WTC11 (cell line): ENCODE measurements at regions not wholly inside any gene's neighbourhood (a gene's known extent, or its start where the extent isn't known, plus 50 kb on each side); places are given as distances from the start of the nearest gene placed in this dataset.

Experiments
- ATAC-seq: fragments of 200-7000 bp; cut with Tn5 transposase; 2 replicates; pipeline ENCODE4 v1.10.0; 2021; ENCODE audit warnings: mild to moderate bottlenecking, moderate library complexity
- CTCF ChIA-PET: fragments of 300-600 bp; sonication (Branson Sonifier 250); formaldehyde crosslinking; loops from one replicate; lab custom pipeline; 2021; ENCODE audit warnings: antibody characterized with exemption; lab: Charles Lee
- POLR2A ChIA-PET: fragments of 350-600 bp; sonication (Branson Sonifier 250); formaldehyde crosslinking; loops from one replicate; lab custom pipeline; 2021; ENCODE audit warnings: antibody characterized with exemption; lab: Charles Lee
- DNase-seq: peaks from one replicate; pipeline ENCODE4 v3.0.0; 2021; ENCODE audit warnings: low spot score
- H3K27ac Mint-ChIP-seq: 2 replicates; pipeline ENCODE4 v1.8.0; 2021; ENCODE audit warnings: mixed read lengths
- H3K27me3 Mint-ChIP-seq: 2 replicates; pipeline ENCODE4 v1.8.0; 2021; ENCODE audit warnings: low read depth, mild to moderate bottlenecking, moderate library complexity, mixed read lengths
- H3K36me3 Mint-ChIP-seq: 2 replicates; pipeline ENCODE4 v1.8.0; 2021; ENCODE audit warnings: mixed read lengths
- H3K4me1 Mint-ChIP-seq: 2 replicates; pipeline ENCODE4 v1.8.0; 2022; ENCODE audit warnings: mixed read lengths
- H3K4me3 Mint-ChIP-seq: 2 replicates; pipeline ENCODE4 v1.8.0; 2021; ENCODE audit warnings: mild to moderate bottlenecking, moderate library complexity, mixed read lengths
- H3K9me3 Mint-ChIP-seq: 2 replicates; pipeline ENCODE4 v1.8.0; 2021; ENCODE audit warnings: mixed read lengths
- CBFB ChIP-seq: sonication (generic); formaldehyde crosslinking; IDR thresholded peaks from 2 replicates; pipeline ENCODE4 v1.8.1; 2022; ENCODE audit warnings: mild to moderate bottlenecking, low read depth, missing genetic modification reagents
- EMX1 ChIP-seq: fragments of 250-450 bp; sonication (Bioruptor Pico); IDR thresholded peaks from 2 replicates; pipeline ENCODE4 v1.8.0; 2021; ENCODE audit warnings: mild to moderate bottlenecking
- FOXP1 ChIP-seq: sonication (generic); formaldehyde crosslinking; IDR thresholded peaks from 2 replicates; pipeline ENCODE4 v1.8.0; 2022; ENCODE audit warnings: missing genetic modification reagents, mild to moderate bottlenecking, moderate library complexity, borderline replicate concordance
- GRHL2 ChIP-seq: fragments of 250-450 bp; sonication (Bioruptor Pico); IDR thresholded peaks from 2 replicates; pipeline ENCODE4 v1.8.0; 2022; ENCODE audit warnings: mild to moderate bottlenecking, moderate library complexity; ENCODE audit not compliant: insufficient replicate concordance, severe bottlenecking
- HMGA2 ChIP-seq: fragments of 250-450 bp; sonication (Bioruptor Pico); IDR thresholded peaks from 2 replicates; pipeline ENCODE4 v1.4.0; 2021; ENCODE audit warnings: mild to moderate bottlenecking, moderate library complexity
- NR2C2 ChIP-seq: sonication (generic); formaldehyde crosslinking; IDR thresholded peaks from 2 replicates; pipeline ENCODE4 v1.8.0; 2022; ENCODE audit warnings: mild to moderate bottlenecking, missing genetic modification reagents
- PREB ChIP-seq: sonication (generic); formaldehyde crosslinking; IDR thresholded peaks from 2 replicates; pipeline ENCODE4 v1.8.1; 2022; ENCODE audit warnings: mild to moderate bottlenecking, missing genetic modification reagents, moderate library complexity, borderline replicate concordance
- RELA ChIP-seq: sonication (generic); formaldehyde crosslinking; IDR thresholded peaks from 2 replicates; pipeline ENCODE4 v1.8.1; 2022; ENCODE audit warnings: missing genetic modification reagents, mild to moderate bottlenecking, borderline replicate concordance
- STAT6 ChIP-seq: sonication (generic); formaldehyde crosslinking; conservative IDR thresholded peaks from 2 replicates; pipeline ENCODE4 v1.8.1; 2023; ENCODE audit warnings: mild to moderate bottlenecking, low read depth, missing genetic modification reagents, moderate library complexity
- TEAD1 ChIP-seq: sonication (generic); formaldehyde crosslinking; IDR thresholded peaks from 2 replicates; pipeline ENCODE4 v1.8.0; 2022; ENCODE audit warnings: mild to moderate bottlenecking, missing genetic modification reagents
- ZBTB21 ChIP-seq: sonication (generic); formaldehyde crosslinking; IDR thresholded peaks from 2 replicates; pipeline ENCODE4 v1.8.1; 2023; ENCODE audit warnings: mild to moderate bottlenecking, missing genetic modification reagents, borderline replicate concordance
- ZNF281 ChIP-seq: sonication (generic); formaldehyde crosslinking; IDR thresholded peaks from 2 replicates; pipeline ENCODE4 v1.8.0; 2023; ENCODE audit warnings: mild to moderate bottlenecking, missing genetic modification reagents
- ZNF317 ChIP-seq: sonication (generic); formaldehyde crosslinking; IDR thresholded peaks from 2 replicates; pipeline ENCODE4 v1.8.1; 2023; ENCODE audit warnings: low read depth, mild to moderate bottlenecking, moderate library complexity, missing genetic modification reagents, borderline replicate concordance
- TF ChIP-seq, protein P1 (sequence below): sonication (generic); formaldehyde crosslinking; IDR thresholded peaks from 2 replicates; pipeline ENCODE4 v1.8.0; 2022; ENCODE audit warnings: missing genetic modification reagents
- TF ChIP-seq, protein P2 (sequence below): fragments of 250-450 bp; sonication (Bioruptor Pico); IDR thresholded peaks from 2 replicates; pipeline ENCODE4 v1.8.0; 2021; ENCODE audit warnings: mild to moderate bottlenecking
- TF ChIP-seq, protein P3 (sequence below): sonication (generic); formaldehyde crosslinking; IDR thresholded peaks from 2 replicates; pipeline ENCODE4 v1.8.1; 2023; ENCODE audit warnings: mild to moderate bottlenecking, moderate library complexity, missing genetic modification reagents

GRCh38 chr5:39702928-39703327 is 278.1 kb upstream of the DAB2 start (continued):
- no peak for TF ChIP-seq PREB (CRISPR knock-in tag)

GRCh38 chr5:39700523-39700922 is 275.7 kb upstream of the DAB2 start:
- H3K36me3 Mint-ChIP-seq: no peaks in the 10 kb centered on the region
- ChIA-PET CTCF (no interaction called here), POLR2A (no interaction called here)

More at GRCh38 chr5:39700523-39700922, 275.7 kb upstream of the DAB2 start:
- Mint-ChIP-seq H3K4me1 (no peaks in the 10 kb centered on the region), H3K27me3 (no peaks in the 10 kb centered on the region), H3K27ac (no peak overlapping the region), H3K4me3 (no peak overlapping the region), H3K9me3 (no peaks in the 10 kb centered on the region)
- no peak for TF ChIP-seq ZNF281 (CRISPR knock-in tag)
- TF ChIP-seq ZNF317 (CRISPR knock-in tag): no peak
- no peak for TF ChIP-seq HMGA2 (CRISPR knock-in tag)
- TF ChIP-seq CBFB (CRISPR knock-in tag): no peak
- no peak for TF ChIP-seq TEAD1 (CRISPR knock-in tag)
- no peak for TF ChIP-seq ZBTB21
- TF ChIP-seq, protein P1, sequence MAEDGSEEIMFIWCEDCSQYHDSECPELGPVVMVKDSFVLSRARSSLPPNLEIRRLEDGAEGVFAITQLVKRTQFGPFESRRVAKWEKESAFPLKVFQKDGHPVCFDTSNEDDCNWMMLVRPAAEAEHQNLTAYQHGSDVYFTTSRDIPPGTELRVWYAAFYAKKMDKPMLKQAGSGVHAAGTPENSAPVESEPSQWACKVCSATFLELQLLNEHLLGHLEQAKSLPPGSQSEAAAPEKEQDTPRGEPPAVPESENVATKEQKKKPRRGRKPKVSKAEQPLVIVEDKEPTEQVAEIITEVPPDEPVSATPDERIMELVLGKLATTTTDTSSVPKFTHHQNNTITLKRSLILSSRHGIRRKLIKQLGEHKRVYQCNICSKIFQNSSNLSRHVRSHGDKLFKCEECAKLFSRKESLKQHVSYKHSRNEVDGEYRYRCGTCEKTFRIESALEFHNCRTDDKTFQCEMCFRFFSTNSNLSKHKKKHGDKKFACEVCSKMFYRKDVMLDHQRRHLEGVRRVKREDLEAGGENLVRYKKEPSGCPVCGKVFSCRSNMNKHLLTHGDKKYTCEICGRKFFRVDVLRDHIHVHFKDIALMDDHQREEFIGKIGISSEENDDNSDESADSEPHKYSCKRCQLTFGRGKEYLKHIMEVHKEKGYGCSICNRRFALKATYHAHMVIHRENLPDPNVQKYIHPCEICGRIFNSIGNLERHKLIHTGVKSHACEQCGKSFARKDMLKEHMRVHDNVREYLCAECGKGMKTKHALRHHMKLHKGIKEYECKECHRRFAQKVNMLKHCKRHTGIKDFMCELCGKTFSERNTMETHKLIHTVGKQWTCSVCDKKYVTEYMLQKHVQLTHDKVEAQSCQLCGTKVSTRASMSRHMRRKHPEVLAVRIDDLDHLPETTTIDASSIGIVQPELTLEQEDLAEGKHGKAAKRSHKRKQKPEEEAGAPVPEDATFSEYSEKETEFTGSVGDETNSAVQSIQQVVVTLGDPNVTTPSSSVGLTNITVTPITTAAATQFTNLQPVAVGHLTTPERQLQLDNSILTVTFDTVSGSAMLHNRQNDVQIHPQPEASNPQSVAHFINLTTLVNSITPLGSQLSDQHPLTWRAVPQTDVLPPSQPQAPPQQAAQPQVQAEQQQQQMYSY (CRISPR knock-in tag): no peak
- no peak for TF ChIP-seq STAT6 (CRISPR knock-in tag)
- TF ChIP-seq, protein P2, sequence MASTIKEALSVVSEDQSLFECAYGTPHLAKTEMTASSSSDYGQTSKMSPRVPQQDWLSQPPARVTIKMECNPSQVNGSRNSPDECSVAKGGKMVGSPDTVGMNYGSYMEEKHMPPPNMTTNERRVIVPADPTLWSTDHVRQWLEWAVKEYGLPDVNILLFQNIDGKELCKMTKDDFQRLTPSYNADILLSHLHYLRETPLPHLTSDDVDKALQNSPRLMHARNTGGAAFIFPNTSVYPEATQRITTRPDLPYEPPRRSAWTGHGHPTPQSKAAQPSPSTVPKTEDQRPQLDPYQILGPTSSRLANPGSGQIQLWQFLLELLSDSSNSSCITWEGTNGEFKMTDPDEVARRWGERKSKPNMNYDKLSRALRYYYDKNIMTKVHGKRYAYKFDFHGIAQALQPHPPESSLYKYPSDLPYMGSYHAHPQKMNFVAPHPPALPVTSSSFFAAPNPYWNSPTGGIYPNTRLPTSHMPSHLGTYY: no peak
- no peak for TF ChIP-seq FOXP1 (CRISPR knock-in tag)
- TF ChIP-seq, protein P3, sequence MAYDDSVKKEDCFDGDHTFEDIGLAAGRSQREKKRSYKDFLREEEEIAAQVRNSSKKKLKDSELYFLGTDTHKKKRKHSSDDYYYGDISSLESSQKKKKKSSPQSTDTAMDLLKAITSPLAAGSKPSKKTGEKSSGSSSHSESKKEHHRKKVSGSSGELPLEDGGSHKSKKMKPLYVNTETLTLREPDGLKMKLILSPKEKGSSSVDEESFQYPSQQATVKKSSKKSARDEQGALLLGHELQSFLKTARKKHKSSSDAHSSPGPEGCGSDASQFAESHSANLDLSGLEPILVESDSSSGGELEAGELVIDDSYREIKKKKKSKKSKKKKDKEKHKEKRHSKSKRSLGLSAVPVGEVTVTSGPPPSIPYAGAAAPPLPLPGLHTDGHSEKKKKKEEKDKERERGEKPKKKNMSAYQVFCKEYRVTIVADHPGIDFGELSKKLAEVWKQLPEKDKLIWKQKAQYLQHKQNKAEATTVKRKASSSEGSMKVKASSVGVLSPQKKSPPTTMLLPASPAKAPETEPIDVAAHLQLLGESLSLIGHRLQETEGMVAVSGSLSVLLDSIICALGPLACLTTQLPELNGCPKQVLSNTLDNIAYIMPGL (CRISPR knock-in tag): no peak
- TF ChIP-seq EMX1 (CRISPR knock-in tag): no peak
- no peak for TF ChIP-seq GRHL2
- no peak for TF ChIP-seq NR2C2 (CRISPR knock-in tag)
- TF ChIP-seq RELA (CRISPR knock-in tag): no peak
- no peak for ATAC-seq
- DNase-seq: no peak
